ENCODE measurements at regions not wholly inside any gene's neighbourhood (a gene's known extent, or its start where the extent isn't known, plus 50 kb on each side); places are given as distances from the start of the nearest gene placed in this dataset.
A peak's percentile ranks its signal among the peaks of the same experiment; 100 is the strongest.
"Not testable (repeated sequence)": the region's sequence is repeated elsewhere in the genome, so short reads cannot be mapped to it uniquely, and the experiment has no call there.

DNA sequence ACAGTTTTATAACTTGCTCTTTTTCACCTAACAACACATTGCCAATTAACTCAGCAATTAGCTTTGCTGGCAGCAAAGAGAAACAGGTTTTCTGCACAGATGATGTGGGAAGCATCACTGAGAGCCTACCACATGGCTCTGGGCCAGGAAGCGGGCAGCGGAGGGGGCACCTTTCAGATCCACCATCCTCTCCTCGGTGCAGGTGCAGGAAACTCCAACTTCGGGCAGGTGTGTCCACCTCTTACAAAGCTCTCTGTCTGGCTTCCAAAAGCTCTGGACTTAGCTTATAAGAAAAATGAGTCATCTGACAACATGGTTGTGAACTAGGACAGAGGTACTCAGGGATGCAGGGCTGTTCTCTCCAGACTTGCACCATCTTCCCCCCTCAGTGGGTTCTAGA is 77.0 kb downstream of the RPS6KA4 start:
- no peak for DNase-seq
- ChIA-PET CTCF (interaction anchor here (1.1 kb wide), 1 partner anchor 79 kb away, joined by 3 read pairs; no protein-coding TSS in a partner anchor), POLR2A (no interaction called here)
- Histone ChIP-seq H3K4me3 (ENCODE audit: low read depth, low read length) (no peak overlapping the region), H3K27me3 (replicated peaks; ENCODE audit: control insufficient read depth, insufficient read depth, low read length) (no peaks in the 10 kb centered on the region), H3K36me3 (ENCODE audit: control insufficient read depth, insufficient read depth, low read length) (no peaks in the 10 kb centered on the region), H3K4me1 (peaks cover 43% of the 10 kb centered on the region), H3K9me3 (no peaks in the 10 kb centered on the region)
- TF ChIP-seq, protein P1, sequence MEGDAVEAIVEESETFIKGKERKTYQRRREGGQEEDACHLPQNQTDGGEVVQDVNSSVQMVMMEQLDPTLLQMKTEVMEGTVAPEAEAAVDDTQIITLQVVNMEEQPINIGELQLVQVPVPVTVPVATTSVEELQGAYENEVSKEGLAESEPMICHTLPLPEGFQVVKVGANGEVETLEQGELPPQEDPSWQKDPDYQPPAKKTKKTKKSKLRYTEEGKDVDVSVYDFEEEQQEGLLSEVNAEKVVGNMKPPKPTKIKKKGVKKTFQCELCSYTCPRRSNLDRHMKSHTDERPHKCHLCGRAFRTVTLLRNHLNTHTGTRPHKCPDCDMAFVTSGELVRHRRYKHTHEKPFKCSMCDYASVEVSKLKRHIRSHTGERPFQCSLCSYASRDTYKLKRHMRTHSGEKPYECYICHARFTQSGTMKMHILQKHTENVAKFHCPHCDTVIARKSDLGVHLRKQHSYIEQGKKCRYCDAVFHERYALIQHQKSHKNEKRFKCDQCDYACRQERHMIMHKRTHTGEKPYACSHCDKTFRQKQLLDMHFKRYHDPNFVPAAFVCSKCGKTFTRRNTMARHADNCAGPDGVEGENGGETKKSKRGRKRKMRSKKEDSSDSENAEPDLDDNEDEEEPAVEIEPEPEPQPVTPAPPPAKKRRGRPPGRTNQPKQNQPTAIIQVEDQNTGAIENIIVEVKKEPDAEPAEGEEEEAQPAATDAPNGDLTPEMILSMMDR (IDR thresholded peaks at IDR 0.05; ENCODE audit: insufficient read depth in 1 of 2, low read depth in 1 of 2, low read length in 1 of 2, severe bottlenecking in 1 of 2, unreplicated experiment in 1 of 2), result no peak
- BruUV-seq (replicated peaks), result no TSS peak
- H3K4me1 Mint-ChIP-seq (ENCODE audit: low read depth, unreplicated experiment), result peaks cover 19% of the 10 kb centered on the region
- H3K36me3 Mint-ChIP-seq (ENCODE audit: insufficient read depth, unreplicated experiment), result peaks cover under 1% of the 10 kb centered on the region
- intact Hi-C loops (cut with micrococcal nuclease; ENCODE audit: unreplicated experiment), result no loop called here
- H3K27ac Mint-ChIP-seq (ENCODE audit: unreplicated experiment), result no peak overlapping the region
- H3K4me3 Mint-ChIP-seq (ENCODE audit: unreplicated experiment), result no peak overlapping the region
- H3K9me3 Mint-ChIP-seq (ENCODE audit: unreplicated experiment), result no peaks in the 10 kb centered on the region
- H3K27me3 Mint-ChIP-seq (ENCODE audit: insufficient read depth, unreplicated experiment), result no peaks in the 10 kb centered on the region

DNA sequence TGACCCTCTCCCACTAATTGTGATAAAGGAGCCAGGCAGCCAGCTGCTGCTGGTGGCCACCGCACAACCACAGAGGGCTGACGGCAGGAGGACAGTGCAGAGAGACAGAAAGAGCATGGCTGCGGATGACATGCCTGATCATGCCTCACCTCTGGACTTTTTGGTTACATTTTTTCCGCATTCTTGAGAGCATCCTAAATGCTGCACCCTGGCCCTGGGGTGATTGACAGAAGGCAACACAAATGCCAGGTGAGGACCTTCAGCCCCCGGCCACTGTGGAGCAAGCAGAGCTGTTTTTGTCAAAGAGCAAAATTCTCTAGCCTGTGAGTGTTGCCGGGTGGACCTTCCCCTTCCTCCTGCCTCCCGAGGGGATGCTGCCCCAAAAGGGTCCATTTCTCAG is 78.5 kb downstream of the RPS6KA4 start:
- Mint-ChIP-seq H3K9me3 (ENCODE audit: unreplicated experiment) (no peaks in the 10 kb centered on the region), H3K4me3 (ENCODE audit: unreplicated experiment) (no peak overlapping the region), H3K27ac (ENCODE audit: unreplicated experiment) (peak overlapping the region; percentile 43), H3K27me3 (ENCODE audit: insufficient read depth, unreplicated experiment) (no peaks in the 10 kb centered on the region), H3K4me1 (ENCODE audit: low read depth, unreplicated experiment) (peaks cover 9% of the 10 kb centered on the region), H3K36me3 (ENCODE audit: insufficient read depth, unreplicated experiment) (no peaks in the 10 kb centered on the region)
- H3K36me3 ChIP-seq (ENCODE audit: control insufficient read depth, insufficient read depth, low read length), result no peaks in the 10 kb centered on the region
- intact Hi-C loops (cut with micrococcal nuclease; ENCODE audit: unreplicated experiment), result no loop called here
- CTCF ChIA-PET, result interaction anchor here (0.6 to 3.9 kb wide), 2 partner anchors 12 to 30 kb away, joined by 4 to 37 read pairs; no protein-coding TSS in a partner anchor
- H3K4me1 ChIP-seq, result peaks cover 30% of the 10 kb centered on the region
- no TSS peak for BruUV-seq (replicated peaks)
- no peaks in the 10 kb centered on the region for H3K27me3 ChIP-seq (replicated peaks; ENCODE audit: control insufficient read depth, insufficient read depth, low read length)
- TF ChIP-seq, protein P1 (IDR thresholded peaks at IDR 0.05; ENCODE audit: insufficient read depth in 1 of 2, low read depth in 1 of 2, low read length in 1 of 2, severe bottlenecking in 1 of 2, unreplicated experiment in 1 of 2), result no peak
- peak; percentile 25 to 70 for DNase-seq
- H3K4me3 ChIP-seq (ENCODE audit: low read depth, low read length), result no peak overlapping the region
- H3K9me3 ChIP-seq, result no peaks in the 10 kb centered on the region
- POLR2A ChIA-PET, result no interaction called here

DNA sequence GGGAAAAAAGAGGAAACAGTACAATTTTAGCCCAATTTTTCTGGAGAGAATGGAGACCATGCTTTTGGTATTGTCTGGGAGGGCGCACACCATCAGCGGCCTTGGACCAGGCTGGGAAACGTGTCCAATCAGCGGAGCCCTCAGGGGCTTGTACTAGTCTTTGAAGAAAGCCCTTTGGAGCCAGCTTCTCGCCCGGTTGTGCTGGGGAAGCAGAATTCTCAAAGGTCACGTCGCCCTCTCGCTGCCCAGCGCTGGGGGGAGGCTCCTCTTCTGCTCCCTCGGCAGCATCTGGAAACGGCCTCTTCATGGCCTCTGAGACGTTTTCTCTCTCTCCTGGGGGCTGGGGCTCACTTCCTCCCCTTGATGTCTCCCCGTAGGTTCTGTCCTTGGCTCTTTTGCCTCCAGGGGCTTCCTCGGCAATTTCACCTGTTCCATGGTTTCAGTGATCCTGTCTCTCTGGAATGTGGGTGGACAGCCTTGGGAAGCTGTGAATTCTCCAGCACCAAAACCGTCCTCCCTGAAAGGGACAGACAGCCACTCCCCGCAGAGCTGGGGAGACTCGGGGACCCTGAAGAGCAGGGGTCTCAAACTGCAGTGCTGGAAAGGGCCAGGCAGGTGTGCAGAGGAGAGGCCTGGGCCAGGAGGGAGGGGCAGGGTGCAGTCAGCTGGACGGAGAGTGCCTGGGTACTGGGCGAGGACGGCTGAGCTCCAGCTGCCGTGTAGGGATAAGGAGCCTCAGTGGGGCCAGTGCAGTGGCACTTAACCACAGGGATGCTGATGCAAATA is 80.2 kb downstream of the RPS6KA4 start:
- intact Hi-C loops (cut with micrococcal nuclease; ENCODE audit: unreplicated experiment), result no loop called here

DNA sequence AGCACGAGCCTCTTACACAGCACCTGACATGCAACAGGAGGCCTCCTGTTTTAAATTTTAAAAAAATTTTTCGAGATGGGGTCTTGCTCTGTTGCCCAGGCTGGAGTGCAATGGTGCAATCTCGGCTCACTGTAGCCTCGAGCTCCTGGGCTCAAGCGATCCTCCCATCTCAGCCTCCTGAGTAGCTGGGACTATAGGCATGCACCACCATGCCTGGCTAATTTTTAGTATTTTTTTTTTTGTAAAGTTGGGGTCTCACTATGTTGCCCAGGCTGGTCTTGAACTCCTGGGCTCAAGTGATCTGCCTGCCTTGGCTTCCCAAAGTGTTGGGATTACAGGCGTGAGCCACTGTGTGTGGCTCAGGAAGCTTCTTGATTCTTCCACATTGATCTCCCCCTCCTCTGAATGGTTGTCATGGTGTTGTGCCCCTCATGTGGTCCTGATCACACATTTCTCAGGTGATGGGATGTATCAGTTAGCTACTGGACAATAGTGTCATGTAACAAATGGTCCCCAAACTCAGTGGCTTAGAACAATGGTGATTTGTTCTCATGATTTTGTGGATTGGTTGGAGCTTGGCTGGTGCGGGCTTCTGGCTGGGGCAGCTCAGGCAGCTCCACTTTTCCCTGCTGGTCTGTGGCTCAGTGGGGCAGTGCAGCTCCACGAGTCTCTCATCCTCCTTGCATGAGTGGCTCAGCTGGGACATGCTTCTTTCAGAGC is 81.0 kb downstream of the RPS6KA4 start:
- CTCF ChIA-PET, result interaction anchor here (0.7 to 3.9 kb wide), 5 partner anchors 9 to 265 kb away, joined by 3 to 37 read pairs (median 4); partner anchors contain the start of genes PRDX5 and TRMT112
- DNase-seq; H3K4me1 Mint-ChIP-seq (ENCODE audit: low read depth, unreplicated experiment); H3K36me3 ChIP-seq (ENCODE audit: control insufficient read depth, insufficient read depth, low read length); H3K9me3 Mint-ChIP-seq (ENCODE audit: unreplicated experiment); H3K9me3 ChIP-seq; H3K27me3 ChIP-seq (replicated peaks; ENCODE audit: control insufficient read depth, insufficient read depth, low read length); POLR2A ChIA-PET; H3K4me3 Mint-ChIP-seq (ENCODE audit: unreplicated experiment); intact Hi-C loops (cut with micrococcal nuclease; ENCODE audit: unreplicated experiment); H3K36me3 Mint-ChIP-seq (ENCODE audit: insufficient read depth, unreplicated experiment); BruUV-seq (replicated peaks); H3K27me3 Mint-ChIP-seq (ENCODE audit: insufficient read depth, unreplicated experiment); H3K4me3 ChIP-seq (ENCODE audit: low read depth, low read length): not testable (repeated sequence)
- peak overlapping the region; percentile 91 for H3K27ac Mint-ChIP-seq (ENCODE audit: unreplicated experiment)
- peaks cover 26% of the 10 kb centered on the region for H3K4me1 ChIP-seq

More for the DNA sequence above, 80.2 kb downstream of the RPS6KA4 start:
- CTCF ChIA-PET, result interaction anchor here (0.7 to 3.9 kb wide), 7 partner anchors 10 to 266 kb away, joined by 3 to 37 read pairs (median 4); partner anchors contain the start of genes PRDX5 and TRMT112
- Mint-ChIP-seq H3K4me1 (ENCODE audit: low read depth, unreplicated experiment) (peaks cover 9% of the 10 kb centered on the region), H3K27ac (ENCODE audit: unreplicated experiment) (peak overlapping the region; percentile 91), H3K36me3 (ENCODE audit: insufficient read depth, unreplicated experiment) (no peaks in the 10 kb centered on the region), H3K4me3 (ENCODE audit: unreplicated experiment) (peak overlapping the region; percentile 54), H3K27me3 (ENCODE audit: insufficient read depth, unreplicated experiment) (no peaks in the 10 kb centered on the region), H3K9me3 (ENCODE audit: unreplicated experiment) (no peaks in the 10 kb centered on the region)
- TF ChIP-seq, protein P1 (IDR thresholded peaks at IDR 0.05; ENCODE audit: insufficient read depth in 1 of 2, low read depth in 1 of 2, low read length in 1 of 2, severe bottlenecking in 1 of 2, unreplicated experiment in 1 of 2), result no peak
- peaks cover 26% of the 10 kb centered on the region for H3K4me1 ChIP-seq
- H3K4me3 ChIP-seq (ENCODE audit: low read depth, low read length), result no peak overlapping the region
- POLR2A ChIA-PET, result no interaction called here
- no peaks in the 10 kb centered on the region for H3K36me3 ChIP-seq (ENCODE audit: control insufficient read depth, insufficient read depth, low read length)
- H3K27me3 ChIP-seq (replicated peaks; ENCODE audit: control insufficient read depth, insufficient read depth, low read length), result no peaks in the 10 kb centered on the region
- DNase-seq, result peak; percentile 69 to 86
- H3K9me3 ChIP-seq, result no peaks in the 10 kb centered on the region
- BruUV-seq (replicated peaks), result no TSS peak

Measured in Caco-2 (cell line).